NT2/D1 (cell line): ENCODE measurements at regions not wholly inside any gene's neighbourhood (a gene's known extent, or its start where the extent isn't known, plus 50 kb on each side); places are given as distances from the start of the nearest gene placed in this dataset.

ENCODE experiments used
- DNase-seq: peaks from one replicate; pipeline ENCODE4 v3.0.0-alpha.2; 2011; ENCODE audit warnings: low read depth, low spot score
- H3K27me3 ChIP-seq: 2 replicates; pipeline ENCODE4 v1.6.0; 2011; ENCODE audit warnings: mild to moderate bottlenecking; ENCODE audit not compliant: insufficient read length, insufficient read depth
- H3K36me3 ChIP-seq: 2 replicates; pipeline ENCODE4 v1.6.1; 2011; ENCODE audit warnings: mild to moderate bottlenecking, low read length, mixed read lengths; ENCODE audit not compliant: insufficient read depth, insufficient read length
- H3K4me1 ChIP-seq: 2 replicates; pipeline ENCODE4 v1.5.1; 2011; ENCODE audit not compliant: insufficient read depth, insufficient read length
- H3K4me3 ChIP-seq: 2 replicates; pipeline ENCODE4 v1.5.1; 2011; ENCODE audit warnings: low read depth; ENCODE audit not compliant: insufficient read length
- H3K9ac ChIP-seq: 2 replicates; pipeline ENCODE4 v1.6.0; 2011; ENCODE audit warnings: low read depth; ENCODE audit not compliant: insufficient read length
- H3K9me3 ChIP-seq: 2 replicates; pipeline ENCODE4 v1.5.1; 2011; ENCODE audit warnings: mild to moderate bottlenecking, low read length; ENCODE audit not compliant: insufficient read depth
- SUZ12 ChIP-seq: IDR thresholded peaks from 2 replicates; pipeline ENCODE4 v1.6.1; 2011; ENCODE audit not compliant: insufficient read length, insufficient read depth; ENCODE audit errors: extremely low read depth
- YY1 ChIP-seq: IDR thresholded peaks from 2 replicates; pipeline ENCODE4 v1.6.1; 2011; ENCODE audit not compliant: insufficient read length, insufficient read depth
- ZNF274 ChIP-seq: IDR thresholded peaks from 2 replicates; pipeline ENCODE4 v1.6.1; 2011; ENCODE audit warnings: mild to moderate bottlenecking, low read depth, low read length

DNA sequence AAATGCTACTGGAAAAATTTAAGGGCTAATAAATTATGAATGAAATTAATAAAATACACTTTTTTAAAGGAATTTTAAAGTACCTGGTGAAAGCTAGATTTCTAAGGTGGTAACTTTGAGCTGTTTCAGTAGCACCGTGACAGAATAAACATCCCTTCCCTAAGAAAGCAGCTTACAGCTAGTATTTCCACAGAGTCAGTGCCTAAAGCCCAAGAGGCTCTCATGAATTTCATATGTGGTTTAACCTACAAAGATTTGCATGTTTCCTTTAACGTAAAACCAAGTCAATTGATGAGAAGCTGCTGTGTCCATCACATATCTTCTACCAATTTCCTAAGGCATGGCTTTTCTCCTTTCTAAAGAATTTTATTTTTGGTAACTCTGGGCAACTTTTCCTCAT is 56.8 kb downstream of the IFNG start:
- Histone ChIP-seq H3K9ac (no peak overlapping the region), H3K4me1 (peaks cover 3% of the 10 kb centered on the region), H3K36me3 (no peaks in the 10 kb centered on the region), H3K9me3 (0 out of 2 replicates have a peak, but pooled peaks cover 3% of the 10 kb centered on the region), H3K27me3 (no peaks in the 10 kb centered on the region), H3K4me3 (no peak overlapping the region)
- DNase-seq = no peak
- TF ChIP-seq YY1 (no peak), ZNF274 (no peak), SUZ12 (no peak)

DNA sequence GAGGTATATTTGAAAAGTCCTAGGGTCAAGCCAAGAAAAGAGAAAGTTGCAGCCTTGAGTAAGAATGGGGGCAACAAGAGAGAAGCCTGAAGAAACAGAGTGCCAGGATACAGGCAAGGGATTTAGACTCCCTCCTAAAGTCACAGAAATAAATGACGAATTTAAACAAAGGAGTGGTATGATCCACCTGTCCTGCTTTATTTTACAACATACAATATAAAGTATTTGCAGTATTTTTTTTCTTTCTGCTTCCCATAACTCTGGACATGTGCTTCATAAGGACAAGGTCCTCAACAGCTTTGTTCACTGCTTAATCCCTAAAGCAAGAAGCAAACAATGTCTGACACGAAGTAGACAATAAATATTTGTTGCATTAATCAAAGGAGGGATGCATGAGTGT is 57.4 kb downstream of the IFNG start:
- Histone ChIP-seq H3K9me3 (0 out of 2 replicates have a peak, but pooled peaks cover 3% of the 10 kb centered on the region), H3K36me3 (no peaks in the 10 kb centered on the region), H3K4me3 (no peak overlapping the region), H3K27me3 (no peaks in the 10 kb centered on the region), H3K9ac (no peak overlapping the region), H3K4me1 (peaks cover 3% of the 10 kb centered on the region)
- no peak for DNase-seq
- TF ChIP-seq YY1 (no peak), SUZ12 (no peak), ZNF274 (no peak)

GRCh38 chr12:68100241-68100640 is 59.3 kb downstream of the IFNG start:
- Histone ChIP-seq H3K27me3 (no peaks in the 10 kb centered on the region), H3K36me3 (no peaks in the 10 kb centered on the region), H3K4me1 (peaks cover 3% of the 10 kb centered on the region), H3K4me3 (no peak overlapping the region), H3K9me3 (0 out of 2 replicates have a peak, but pooled peaks cover 3% of the 10 kb centered on the region), H3K9ac (no peak overlapping the region)
- TF ChIP-seq ZNF274 = no peak
- no peak for TF ChIP-seq YY1
- TF ChIP-seq SUZ12 = no peak
- DNase-seq = no peak

- Histone ChIP-seq H3K9me3 (0 out of 2 replicates have a peak, but pooled peaks cover 3% of the 10 kb centered on the region), H3K9ac (no peak overlapping the region), H3K36me3 (no peaks in the 10 kb centered on the region), H3K4me1 (peaks cover 3% of the 10 kb centered on the region), H3K4me3 (no peak overlapping the region), H3K27me3 (no peaks in the 10 kb centered on the region)
- TF ChIP-seq YY1 = no peak
- TF ChIP-seq SUZ12 = no peak
- TF ChIP-seq ZNF274 = no peak
- DNase-seq = peak; percentile 57
These were observed 60.6 kb downstream of the IFNG start for GRCh38 chr12:68098939-68099338.

- Histone ChIP-seq H3K9ac (no peak overlapping the region), H3K4me3 (no peak overlapping the region), H3K27me3 (no peaks in the 10 kb centered on the region), H3K36me3 (no peaks in the 10 kb centered on the region), H3K9me3 (0 out of 2 replicates have a peak, but pooled peaks cover 3% of the 10 kb centered on the region), H3K4me1 (peaks cover 3% of the 10 kb centered on the region)
- no peak for TF ChIP-seq ZNF274
- TF ChIP-seq SUZ12 = no peak
- no peak for TF ChIP-seq YY1
- DNase-seq = no peak
These were observed 62.2 kb downstream of the IFNG start for GRCh38 chr12:68097386-68097785.

GRCh38 chr12:68094645-68095395 is 64.7 kb downstream of the IFNG start:
- no peaks in the 10 kb centered on the region for H3K36me3 ChIP-seq
- no peak for TF ChIP-seq ZNF274
- no peak for TF ChIP-seq SUZ12
- no peak for TF ChIP-seq YY1
- H3K4me1 ChIP-seq = peaks cover 3% of the 10 kb centered on the region
- no peaks in the 10 kb centered on the region for H3K27me3 ChIP-seq
- no peak overlapping the region for H3K4me3 ChIP-seq
- H3K9ac ChIP-seq = no peak overlapping the region
- no peak for DNase-seq
- H3K9me3 ChIP-seq = peaks cover 9% of the 10 kb centered on the region; the same call in 1 of the 2 replicates

GRCh38 chr12:68094195-68094594 is 65.3 kb downstream of the IFNG start:
- Histone ChIP-seq H3K9me3 (peaks cover 14% of the 10 kb centered on the region), H3K9ac (no peak overlapping the region), H3K4me3 (no peak overlapping the region), H3K4me1 (peaks cover 3% of the 10 kb centered on the region), H3K36me3 (no peaks in the 10 kb centered on the region), H3K27me3 (no peaks in the 10 kb centered on the region)
- no peak for DNase-seq
- no peak for TF ChIP-seq ZNF274
- no peak for TF ChIP-seq YY1
- no peak for TF ChIP-seq SUZ12
